ENCODE measurements at regions not wholly inside any gene's neighbourhood (a gene's known extent, or its start where the extent isn't known, plus 50 kb on each side); places are given as distances from the start of the nearest gene placed in this dataset.

GRCh38 chr1:170803711-170804110, 131.6 kb upstream of the MROH9 start:
- Histone ChIP-seq H3K9me3 (replicated peaks) (no peaks in the 10 kb centered on the region), H3K27me3 (ENCODE audit: low read depth) (no peaks in the 10 kb centered on the region), H3K4me3 (no peak overlapping the region), H3K27ac (replicated peaks) (no peak overlapping the region), H3K4me1 (no peaks in the 10 kb centered on the region), H3K36me3 (no peaks in the 10 kb centered on the region)
- DNase-seq, result no peak
- intact Hi-C loops (cut with micrococcal nuclease), result no loop called here
- TF ChIP-seq CTCF (IDR thresholded peaks at IDR 0.05; ENCODE audit: borderline replicate concordance), result no peak

GRCh38 chr1:170804419-170804818, 130.9 kb upstream of the MROH9 start:
- Histone ChIP-seq H3K36me3 (no peaks in the 10 kb centered on the region), H3K4me3 (no peak overlapping the region), H3K4me1 (no peaks in the 10 kb centered on the region), H3K27me3 (ENCODE audit: low read depth) (no peaks in the 10 kb centered on the region), H3K9me3 (replicated peaks) (no peaks in the 10 kb centered on the region), H3K27ac (replicated peaks) (no peak overlapping the region)
- DNase-seq, result no peak
- TF ChIP-seq CTCF (IDR thresholded peaks at IDR 0.05; ENCODE audit: borderline replicate concordance), result no peak
- intact Hi-C loops (cut with micrococcal nuclease), result no loop called here

- Histone ChIP-seq H3K27ac (replicated peaks) (no peak overlapping the region), H3K4me3 (no peak overlapping the region), H3K27me3 (ENCODE audit: low read depth) (no peaks in the 10 kb centered on the region), H3K36me3 (no peaks in the 10 kb centered on the region), H3K4me1 (no peaks in the 10 kb centered on the region), H3K9me3 (replicated peaks) (no peaks in the 10 kb centered on the region)
- no peak for DNase-seq
- no peak for TF ChIP-seq CTCF (IDR thresholded peaks at IDR 0.05; ENCODE audit: borderline replicate concordance)
- intact Hi-C loops (cut with micrococcal nuclease), result no loop called here
These were observed 130.5 kb upstream of the MROH9 start for GRCh38 chr1:170804879-170805278.

GRCh38 chr1:170806961-170807360, 128.4 kb upstream of the MROH9 start:
- DNase-seq, result no peak
- TF ChIP-seq CTCF (IDR thresholded peaks at IDR 0.05; ENCODE audit: borderline replicate concordance), result no peak
- Histone ChIP-seq H3K4me3 (no peak overlapping the region), H3K9me3 (replicated peaks) (no peaks in the 10 kb centered on the region), H3K4me1 (no peaks in the 10 kb centered on the region), H3K27me3 (ENCODE audit: low read depth) (peaks cover 5% of the 10 kb centered on the region), H3K36me3 (no peaks in the 10 kb centered on the region), H3K27ac (replicated peaks) (no peak overlapping the region)
- intact Hi-C loops (cut with micrococcal nuclease), result no loop called here

- TF ChIP-seq CTCF (IDR thresholded peaks at IDR 0.05; ENCODE audit: borderline replicate concordance), result no peak
- no peak overlapping the region for H3K27ac ChIP-seq (replicated peaks)
- peaks cover 5% of the 10 kb centered on the region for H3K27me3 ChIP-seq (ENCODE audit: low read depth)
- H3K4me3 ChIP-seq, result no peak overlapping the region
- H3K4me1 ChIP-seq, result no peaks in the 10 kb centered on the region
- H3K36me3 ChIP-seq, result no peaks in the 10 kb centered on the region
- no peaks in the 10 kb centered on the region for H3K9me3 ChIP-seq (replicated peaks)
- intact Hi-C loops (cut with micrococcal nuclease), result no loop called here
- no peak for DNase-seq
These were observed 127.9 kb upstream of the MROH9 start for GRCh38 chr1:170807432-170807831.
